ENCODE measurements at regions not wholly inside any gene's neighbourhood (a gene's known extent, or its start where the extent isn't known, plus 50 kb on each side); places are given as distances from the start of the nearest gene placed in this dataset.

DNA sequence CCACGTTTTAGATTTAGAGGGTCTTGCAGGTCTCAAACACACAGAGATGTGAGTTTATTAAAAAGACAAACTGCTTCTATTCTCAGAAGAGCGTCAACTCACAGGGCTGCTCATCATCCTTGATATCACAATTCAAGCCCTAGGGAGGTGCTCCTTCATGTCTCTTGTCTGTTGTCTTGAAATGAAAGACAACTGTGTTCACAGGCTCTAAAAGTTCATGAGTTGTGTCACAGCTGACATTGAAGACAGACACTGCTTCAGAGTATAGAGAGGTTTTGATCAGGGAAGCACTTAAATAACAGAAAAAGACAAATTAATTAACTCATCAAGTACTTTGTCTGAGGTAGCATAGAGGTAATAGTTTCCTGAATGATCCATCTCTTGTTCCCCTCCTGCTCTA lies 1917.6 kb upstream of the WWC1 start:
- Histone ChIP-seq H3K27ac (ENCODE audit: low read depth, low read length) (no peak overlapping the region), H3K27me3 (ENCODE audit: control insufficient read depth, insufficient read depth, low read length) (no peaks in the 10 kb centered on the region), H3K36me3 (ENCODE audit: control insufficient read depth, insufficient read depth, low read length) (no peaks in the 10 kb centered on the region), H3K4me1 (ENCODE audit: control insufficient read depth, insufficient read depth, low read length) (no peaks in the 10 kb centered on the region), H3K9ac (ENCODE audit: low read length) (no peak overlapping the region), H3K4me3 (ENCODE audit: low read length) (no peak overlapping the region)

DNA sequence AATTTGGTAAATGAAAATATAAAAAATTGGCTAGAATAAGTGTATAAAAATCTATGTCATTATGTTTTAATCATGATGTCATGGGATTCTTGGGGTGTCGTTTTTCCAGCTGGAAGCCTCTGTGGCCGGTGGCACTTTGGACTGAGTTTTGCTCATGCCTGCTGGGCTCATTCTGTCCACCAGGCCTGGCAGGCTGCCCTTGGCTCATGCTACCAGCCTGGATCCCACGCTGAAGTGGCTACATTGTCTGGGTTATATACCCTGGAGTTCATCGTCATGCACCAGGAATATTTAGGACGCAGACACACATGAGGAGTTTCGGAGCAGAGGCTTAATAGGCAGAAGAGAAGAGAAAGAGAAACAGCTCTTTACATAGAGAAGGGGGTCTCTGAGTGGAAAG lies 1913.7 kb upstream of the WWC1 start:
- H3K36me3 ChIP-seq (ENCODE audit: control insufficient read depth, insufficient read depth, low read length), result no peaks in the 10 kb centered on the region
- no peaks in the 10 kb centered on the region for H3K4me1 ChIP-seq (ENCODE audit: control insufficient read depth, insufficient read depth, low read length)
- H3K27ac ChIP-seq (ENCODE audit: low read depth, low read length), result no peak overlapping the region
- H3K27me3 ChIP-seq (ENCODE audit: control insufficient read depth, insufficient read depth, low read length), result no peaks in the 10 kb centered on the region
- no peak overlapping the region for H3K4me3 ChIP-seq (ENCODE audit: low read length)
- H3K9ac ChIP-seq (ENCODE audit: low read length), result no peak overlapping the region

- H3K4me1 ChIP-seq (ENCODE audit: control insufficient read depth, insufficient read depth, low read length), result no peaks in the 10 kb centered on the region
- H3K27me3 ChIP-seq (ENCODE audit: control insufficient read depth, insufficient read depth, low read length), result no peaks in the 10 kb centered on the region
- H3K9ac ChIP-seq (ENCODE audit: low read length), result no peak overlapping the region
- no peak overlapping the region for H3K27ac ChIP-seq (ENCODE audit: low read depth, low read length)
- no peak overlapping the region for H3K4me3 ChIP-seq (ENCODE audit: low read length)
- H3K36me3 ChIP-seq (ENCODE audit: control insufficient read depth, insufficient read depth, low read length), result no peaks in the 10 kb centered on the region
Measured at GRCh38 chr5:166379517-166379916, 1911.9 kb upstream of the WWC1 start.

- no peak overlapping the region for H3K9ac ChIP-seq (ENCODE audit: low read length)
- H3K27ac ChIP-seq (ENCODE audit: low read depth, low read length), result no peak overlapping the region
- no peaks in the 10 kb centered on the region for H3K27me3 ChIP-seq (ENCODE audit: control insufficient read depth, insufficient read depth, low read length)
- no peaks in the 10 kb centered on the region for H3K36me3 ChIP-seq (ENCODE audit: control insufficient read depth, insufficient read depth, low read length)
- no peak overlapping the region for H3K4me3 ChIP-seq (ENCODE audit: low read length)
- H3K4me1 ChIP-seq (ENCODE audit: control insufficient read depth, insufficient read depth, low read length), result no peaks in the 10 kb centered on the region
Measured at GRCh38 chr5:166382031-166382430, 1909.4 kb upstream of the WWC1 start.

DNA sequence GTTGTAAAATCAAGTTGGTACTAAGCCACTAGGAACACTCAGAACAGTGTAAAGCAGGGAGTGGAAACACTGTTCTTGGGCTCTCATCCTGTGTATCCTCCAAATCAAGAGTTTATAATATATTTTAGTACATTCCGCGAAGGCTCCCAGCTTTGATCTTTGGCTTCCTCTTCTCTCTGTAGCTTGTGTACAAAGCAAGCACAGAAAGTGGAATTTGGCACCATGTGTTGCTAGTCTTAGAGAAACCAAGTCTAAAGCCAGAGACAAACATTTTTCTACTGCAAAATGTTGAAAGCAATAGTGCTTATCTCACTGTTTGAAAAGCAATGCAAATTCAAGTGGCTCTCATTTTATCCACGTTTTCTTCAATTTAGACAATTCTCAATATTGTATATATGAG lies 1893.3 kb upstream of the WWC1 start:
- H3K4me3 ChIP-seq (ENCODE audit: low read length), result no peak overlapping the region
- no peak overlapping the region for H3K9ac ChIP-seq (ENCODE audit: low read length)
- no peaks in the 10 kb centered on the region for H3K36me3 ChIP-seq (ENCODE audit: control insufficient read depth, insufficient read depth, low read length)
- no peaks in the 10 kb centered on the region for H3K27me3 ChIP-seq (ENCODE audit: control insufficient read depth, insufficient read depth, low read length)
- H3K4me1 ChIP-seq (ENCODE audit: control insufficient read depth, insufficient read depth, low read length), result no peaks in the 10 kb centered on the region
- H3K27ac ChIP-seq (ENCODE audit: low read depth, low read length), result no peak overlapping the region

GRCh38 chr5:166399781-166400180 lies 1891.7 kb upstream of the WWC1 start:
- Histone ChIP-seq H3K27me3 (ENCODE audit: control insufficient read depth, insufficient read depth, low read length) (no peaks in the 10 kb centered on the region), H3K4me3 (ENCODE audit: low read length) (no peak overlapping the region), H3K27ac (ENCODE audit: low read depth, low read length) (no peak overlapping the region), H3K4me1 (ENCODE audit: control insufficient read depth, insufficient read depth, low read length) (no peaks in the 10 kb centered on the region), H3K9ac (ENCODE audit: low read length) (no peak overlapping the region), H3K36me3 (ENCODE audit: control insufficient read depth, insufficient read depth, low read length) (no peaks in the 10 kb centered on the region)

DNA sequence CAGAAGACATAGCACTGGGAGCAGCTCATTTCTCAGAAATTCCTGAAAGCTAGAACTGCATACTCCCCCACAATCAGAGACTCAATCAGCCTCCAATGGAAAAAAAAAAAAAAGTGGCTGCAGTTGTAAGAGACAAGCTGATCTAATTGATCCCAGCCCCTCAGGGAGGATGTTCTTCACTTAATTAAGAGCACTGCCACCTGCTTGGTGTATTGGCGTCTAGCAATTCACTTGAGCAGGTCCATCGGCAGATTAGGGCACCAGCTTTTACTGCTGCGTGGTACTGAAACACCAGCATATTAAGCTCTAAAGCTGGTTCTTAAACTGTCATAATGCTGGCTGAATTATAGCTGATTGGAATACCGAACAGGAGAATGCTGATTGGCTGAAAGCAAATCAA lies 1890.1 kb upstream of the WWC1 start:
- no peaks in the 10 kb centered on the region for H3K4me1 ChIP-seq (ENCODE audit: control insufficient read depth, insufficient read depth, low read length)
- H3K4me3 ChIP-seq (ENCODE audit: low read length), result no peak overlapping the region
- no peak overlapping the region for H3K27ac ChIP-seq (ENCODE audit: low read depth, low read length)
- no peaks in the 10 kb centered on the region for H3K36me3 ChIP-seq (ENCODE audit: control insufficient read depth, insufficient read depth, low read length)
- H3K27me3 ChIP-seq (ENCODE audit: control insufficient read depth, insufficient read depth, low read length), result no peaks in the 10 kb centered on the region
- H3K9ac ChIP-seq (ENCODE audit: low read length), result no peak overlapping the region

DNA sequence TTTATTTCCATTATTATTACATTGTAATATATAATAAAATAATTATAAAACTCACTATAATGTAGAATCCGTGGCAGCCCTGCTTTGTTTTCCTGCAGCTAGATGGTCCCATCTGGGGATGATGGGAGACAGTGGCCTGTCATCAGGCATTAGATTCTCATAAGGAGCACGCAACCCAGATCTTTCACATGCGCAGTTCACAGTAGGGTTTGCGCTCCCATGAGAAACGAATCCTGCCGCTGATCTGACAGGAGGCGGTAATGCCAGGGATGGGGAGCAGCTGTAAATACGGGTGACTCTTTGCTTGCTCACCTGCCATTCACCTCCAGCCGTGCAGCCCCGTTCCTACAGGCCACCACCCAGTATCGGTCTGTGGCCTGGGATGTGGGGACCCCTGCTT lies 1879.3 kb upstream of the WWC1 start:
- Histone ChIP-seq H3K36me3 (ENCODE audit: control insufficient read depth, insufficient read depth, low read length) (no peaks in the 10 kb centered on the region), H3K9ac (ENCODE audit: low read length) (no peak overlapping the region), H3K4me3 (ENCODE audit: low read length) (no peak overlapping the region), H3K4me1 (ENCODE audit: control insufficient read depth, insufficient read depth, low read length) (no peaks in the 10 kb centered on the region), H3K27me3 (ENCODE audit: control insufficient read depth, insufficient read depth, low read length) (no peaks in the 10 kb centered on the region), H3K27ac (ENCODE audit: low read depth, low read length) (no peak overlapping the region)

GRCh38 chr5:166427211-166427610 lies 1864.2 kb upstream of the WWC1 start:
- Histone ChIP-seq H3K4me1 (ENCODE audit: control insufficient read depth, insufficient read depth, low read length) (no peaks in the 10 kb centered on the region), H3K27ac (ENCODE audit: low read depth, low read length) (no peak overlapping the region), H3K27me3 (ENCODE audit: control insufficient read depth, insufficient read depth, low read length) (no peaks in the 10 kb centered on the region), H3K4me3 (ENCODE audit: low read length) (no peak overlapping the region), H3K36me3 (ENCODE audit: control insufficient read depth, insufficient read depth, low read length) (no peaks in the 10 kb centered on the region), H3K9ac (ENCODE audit: low read length) (no peak overlapping the region)

DNA sequence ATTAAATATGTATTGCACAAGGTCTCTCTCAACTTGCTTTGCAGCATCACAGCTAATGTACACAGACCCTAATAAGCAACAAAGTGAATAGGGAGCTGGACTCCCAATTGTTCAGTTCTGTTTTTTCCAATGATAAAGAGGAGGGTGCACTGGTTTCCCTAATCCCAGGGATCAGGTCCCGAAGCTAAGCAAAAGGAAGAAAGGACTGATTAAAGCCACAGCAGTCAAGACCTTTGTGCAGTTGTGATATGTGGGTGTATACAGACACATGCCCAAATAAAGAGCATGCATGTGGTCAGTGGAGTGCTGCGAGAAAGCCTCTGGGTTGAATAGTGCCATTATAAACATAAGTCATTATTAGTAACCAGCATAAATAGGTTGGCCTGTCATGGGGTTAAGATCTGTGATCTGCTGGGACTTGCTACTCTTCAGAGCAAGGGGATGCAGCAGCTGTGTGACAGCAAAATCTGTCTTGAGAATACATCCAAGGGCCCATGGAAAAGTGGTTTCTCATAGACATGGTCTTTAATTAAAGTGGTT lies 1863.1 kb upstream of the WWC1 start:
- no peak overlapping the region for H3K4me3 ChIP-seq (ENCODE audit: low read length)
- H3K4me1 ChIP-seq (ENCODE audit: control insufficient read depth, insufficient read depth, low read length), result no peaks in the 10 kb centered on the region
- no peak overlapping the region for H3K27ac ChIP-seq (ENCODE audit: low read depth, low read length)
- no peaks in the 10 kb centered on the region for H3K27me3 ChIP-seq (ENCODE audit: control insufficient read depth, insufficient read depth, low read length)
- H3K36me3 ChIP-seq (ENCODE audit: control insufficient read depth, insufficient read depth, low read length), result no peaks in the 10 kb centered on the region
- H3K9ac ChIP-seq (ENCODE audit: low read length), result no peak overlapping the region

DNA sequence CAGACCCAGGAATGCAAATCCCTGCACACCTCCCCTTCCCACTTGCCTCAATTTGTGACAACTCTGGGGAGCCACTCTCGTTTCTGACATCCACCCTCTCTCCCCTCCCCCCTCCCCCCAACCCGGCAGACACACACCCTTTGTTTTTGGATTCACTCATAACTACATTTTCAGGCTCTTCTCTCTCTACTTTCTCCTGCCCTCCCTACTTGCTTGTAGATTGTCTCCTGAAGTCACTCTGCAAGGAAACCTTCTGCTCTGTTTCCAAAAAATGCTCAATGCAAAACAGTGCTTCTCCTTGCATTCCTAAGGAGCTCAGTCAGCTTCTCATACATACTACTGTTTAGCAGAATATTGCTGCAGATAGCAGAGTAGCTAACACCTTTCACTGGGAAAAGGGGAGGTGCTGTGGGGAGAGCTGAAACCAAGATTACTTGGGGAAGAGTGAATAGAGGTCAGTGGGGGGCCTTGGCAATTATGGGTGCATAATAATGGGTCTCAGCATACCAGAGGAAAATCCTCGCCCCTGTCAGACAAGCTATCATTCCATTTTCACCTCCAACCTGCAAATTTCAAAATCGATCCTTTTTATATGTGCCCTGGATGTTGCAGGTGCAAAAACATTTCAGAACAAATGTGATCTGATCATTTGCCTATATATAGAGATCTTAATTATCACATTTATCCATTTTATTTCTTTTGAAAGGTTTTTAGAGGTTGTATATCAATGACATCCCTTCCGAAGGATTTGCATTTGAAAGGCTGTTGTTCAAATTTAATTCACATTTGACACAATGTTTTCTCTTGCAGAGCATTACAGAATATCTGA lies 1860.7 kb upstream of the WWC1 start:
- no peaks in the 10 kb centered on the region for H3K36me3 ChIP-seq (ENCODE audit: control insufficient read depth, insufficient read depth, low read length)
- H3K9ac ChIP-seq (ENCODE audit: low read length), result no peak overlapping the region
- no peaks in the 10 kb centered on the region for H3K27me3 ChIP-seq (ENCODE audit: control insufficient read depth, insufficient read depth, low read length)
- H3K27ac ChIP-seq (ENCODE audit: low read depth, low read length), result no peak overlapping the region
- no peaks in the 10 kb centered on the region for H3K4me1 ChIP-seq (ENCODE audit: control insufficient read depth, insufficient read depth, low read length)
- no peak overlapping the region for H3K4me3 ChIP-seq (ENCODE audit: low read length)

DNA sequence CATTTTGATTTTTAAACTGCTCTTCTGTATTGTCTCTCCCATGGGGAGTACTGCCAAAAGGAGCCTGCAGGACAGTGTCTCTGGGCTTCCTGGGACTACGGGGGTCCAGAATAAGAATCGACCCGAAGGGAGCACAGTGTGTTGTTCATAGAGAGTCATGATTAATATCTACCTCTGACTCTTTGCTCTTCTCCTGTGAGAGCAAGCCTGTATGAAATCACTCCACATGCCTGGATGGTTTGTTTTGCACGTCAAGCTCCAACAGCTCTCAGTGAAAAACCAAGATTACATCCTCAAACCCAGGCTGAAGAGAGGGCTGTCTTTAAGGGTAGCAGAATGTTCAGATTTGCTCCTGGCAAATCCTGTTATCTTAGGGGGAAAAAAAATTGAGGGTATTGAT lies 1860.0 kb upstream of the WWC1 start:
- Histone ChIP-seq H3K36me3 (ENCODE audit: control insufficient read depth, insufficient read depth, low read length) (no peaks in the 10 kb centered on the region), H3K4me3 (ENCODE audit: low read length) (no peak overlapping the region), H3K27me3 (ENCODE audit: control insufficient read depth, insufficient read depth, low read length) (no peaks in the 10 kb centered on the region), H3K4me1 (ENCODE audit: control insufficient read depth, insufficient read depth, low read length) (no peaks in the 10 kb centered on the region), H3K9ac (ENCODE audit: low read length) (no peak overlapping the region), H3K27ac (ENCODE audit: low read depth, low read length) (no peak overlapping the region)

DNA sequence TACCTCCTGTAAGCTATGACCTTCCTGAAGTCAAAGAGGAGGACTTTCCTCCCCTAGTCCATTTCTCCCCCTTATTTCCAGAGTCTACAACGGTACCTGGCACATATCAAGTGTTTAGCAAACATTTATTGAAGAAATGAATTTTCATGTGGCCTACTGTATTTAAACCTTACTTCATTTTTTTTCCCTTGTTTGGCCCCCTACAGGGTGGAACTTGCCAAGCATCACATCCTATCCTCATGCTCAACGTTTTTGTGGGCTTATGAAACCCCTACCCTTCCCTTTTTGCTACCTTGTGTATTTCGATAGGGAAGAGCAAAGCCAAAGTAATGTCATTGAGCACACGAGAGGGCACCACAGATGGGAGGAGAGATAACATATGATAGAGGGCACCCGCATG lies 1857.8 kb upstream of the WWC1 start:
- Histone ChIP-seq H3K27ac (ENCODE audit: low read depth, low read length) (no peak overlapping the region), H3K27me3 (ENCODE audit: control insufficient read depth, insufficient read depth, low read length) (no peaks in the 10 kb centered on the region), H3K4me1 (ENCODE audit: control insufficient read depth, insufficient read depth, low read length) (no peaks in the 10 kb centered on the region), H3K36me3 (ENCODE audit: control insufficient read depth, insufficient read depth, low read length) (no peaks in the 10 kb centered on the region), H3K4me3 (ENCODE audit: low read length) (no peak overlapping the region), H3K9ac (ENCODE audit: low read length) (no peak overlapping the region)

All from rectal smooth muscle tissue (tissue), 1 donor.